Endothelial cell (in vitro differentiated cells): ENCODE measurements at regions not wholly inside any gene's neighbourhood (a gene's known extent, or its start where the extent isn't known, plus 50 kb on each side); places are given as distances from the start of the nearest gene placed in this dataset.

Experiments
- DNase-seq: peaks from one replicate; pipeline ENCODE4 v3.0.0; 2021; ENCODE audit warnings: low spot score
- H3K27ac Mint-ChIP-seq: one replicate; pipeline ENCODE4 v1.8.0; 2021; ENCODE audit warnings: mixed read lengths, inconsistent platforms; ENCODE audit not compliant: unreplicated experiment
- H3K27me3 Mint-ChIP-seq: one replicate; pipeline ENCODE4 v1.8.0; 2021; ENCODE audit warnings: mild to moderate bottlenecking, moderate library complexity, mixed read lengths, inconsistent platforms; ENCODE audit not compliant: unreplicated experiment
- H3K36me3 Mint-ChIP-seq: one replicate; pipeline ENCODE4 v1.8.0; 2021; ENCODE audit warnings: mild to moderate bottlenecking, low read depth, mixed read lengths, inconsistent platforms; ENCODE audit not compliant: unreplicated experiment
- H3K4me1 Mint-ChIP-seq: one replicate; pipeline ENCODE4 v1.8.0; 2021; ENCODE audit warnings: mild to moderate bottlenecking, mixed read lengths, inconsistent platforms; ENCODE audit not compliant: unreplicated experiment
- H3K4me3 Mint-ChIP-seq: one replicate; pipeline ENCODE4 v1.8.0; 2021; ENCODE audit warnings: mild to moderate bottlenecking, mixed read lengths, inconsistent platforms; ENCODE audit not compliant: unreplicated experiment
- H3K9me3 Mint-ChIP-seq: one replicate; pipeline ENCODE4 v1.8.0; 2021; ENCODE audit warnings: mixed read lengths, inconsistent platforms; ENCODE audit not compliant: unreplicated experiment
- CTCF ChIP-seq: fragments of 200-600 bp; sonication (generic); IDR thresholded peaks from one replicate; pipeline ENCODE4 v1.5.0; 2021; ENCODE audit warnings: antibody characterized with exemption; ENCODE audit not compliant: unreplicated experiment

GRCh38 chr15:93553167-93553935 is 464.3 kb upstream of the RGMA start:
- H3K27ac Mint-ChIP-seq, result no peak overlapping the region
- H3K36me3 Mint-ChIP-seq, result no peaks in the 10 kb centered on the region
- H3K9me3 Mint-ChIP-seq, result no peaks in the 10 kb centered on the region
- H3K4me3 Mint-ChIP-seq, result no peak overlapping the region
- no peaks in the 10 kb centered on the region for H3K27me3 Mint-ChIP-seq
- no peak for TF ChIP-seq CTCF
- no peaks in the 10 kb centered on the region for H3K4me1 Mint-ChIP-seq
- DNase-seq, result no peak

- Mint-ChIP-seq H3K36me3 (no peaks in the 10 kb centered on the region), H3K4me3 (no peak overlapping the region), H3K9me3 (no peaks in the 10 kb centered on the region), H3K4me1 (no peaks in the 10 kb centered on the region), H3K27ac (no peak overlapping the region), H3K27me3 (no peaks in the 10 kb centered on the region)
- TF ChIP-seq CTCF, result no peak
- DNase-seq, result no peak
These were observed 454.1 kb upstream of the RGMA start for GRCh38 chr15:93543093-93543492.

- H3K27ac Mint-ChIP-seq, result no peak overlapping the region
- H3K4me3 Mint-ChIP-seq, result no peak overlapping the region
- no peaks in the 10 kb centered on the region for H3K27me3 Mint-ChIP-seq
- no peaks in the 10 kb centered on the region for H3K4me1 Mint-ChIP-seq
- no peaks in the 10 kb centered on the region for H3K36me3 Mint-ChIP-seq
- no peak for DNase-seq
- no peak for TF ChIP-seq CTCF
- H3K9me3 Mint-ChIP-seq, result no peaks in the 10 kb centered on the region
These were observed 438.5 kb upstream of the RGMA start for GRCh38 chr15:93527374-93528050.

GRCh38 chr15:93524432-93524831 is 435.4 kb upstream of the RGMA start:
- no peaks in the 10 kb centered on the region for H3K36me3 Mint-ChIP-seq
- DNase-seq, result no peak
- H3K27ac Mint-ChIP-seq, result no peak overlapping the region
- no peaks in the 10 kb centered on the region for H3K4me1 Mint-ChIP-seq
- H3K9me3 Mint-ChIP-seq, result no peaks in the 10 kb centered on the region
- no peak for TF ChIP-seq CTCF
- H3K27me3 Mint-ChIP-seq, result no peaks in the 10 kb centered on the region
- no peak overlapping the region for H3K4me3 Mint-ChIP-seq

GRCh38 chr15:93523481-93523880 is 434.5 kb upstream of the RGMA start:
- TF ChIP-seq CTCF, result no peak
- H3K4me1 Mint-ChIP-seq, result no peaks in the 10 kb centered on the region
- H3K27me3 Mint-ChIP-seq, result peaks cover 1% of the 10 kb centered on the region
- no peak for DNase-seq
- H3K27ac Mint-ChIP-seq, result no peak overlapping the region
- no peak overlapping the region for H3K4me3 Mint-ChIP-seq
- H3K36me3 Mint-ChIP-seq, result no peaks in the 10 kb centered on the region
- no peaks in the 10 kb centered on the region for H3K9me3 Mint-ChIP-seq
